WTC11 (cell line): ENCODE measurements at regions not wholly inside any gene's neighbourhood (a gene's known extent, or its start where the extent isn't known, plus 50 kb on each side); places are given as distances from the start of the nearest gene placed in this dataset.
"Not testable (repeated sequence)": the region's sequence is repeated elsewhere in the genome, so short reads cannot be mapped to it uniquely, and the experiment has no call there.

Experiments
- ELF4 ChIP-seq: sonication (generic); formaldehyde crosslinking; IDR thresholded peaks from 2 replicates; pipeline ENCODE4 v1.8.1; 2022; ENCODE audit warnings: low read depth, mild to moderate bottlenecking, moderate library complexity, missing genetic modification reagents
- FOXK1 ChIP-seq: sonication (generic); formaldehyde crosslinking; IDR thresholded peaks from 2 replicates; pipeline ENCODE4 v1.8.0; 2022; ENCODE audit warnings: mild to moderate bottlenecking, moderate library complexity, missing genetic modification reagents
- HMGA2 ChIP-seq: fragments of 250-450 bp; sonication (Bioruptor Pico); IDR thresholded peaks from 2 replicates; pipeline ENCODE4 v1.4.0; 2021; ENCODE audit warnings: mild to moderate bottlenecking, moderate library complexity
- JAZF1 ChIP-seq: fragments of 250-450 bp; sonication (Bioruptor Pico); IDR thresholded peaks from 2 replicates; pipeline ENCODE4 v1.9.0; 2021; ENCODE audit warnings: moderate library complexity, mild to moderate bottlenecking, inconsistent platforms
- NFE2L1 ChIP-seq: sonication (generic); formaldehyde crosslinking; IDR thresholded peaks from 2 replicates; pipeline ENCODE4 v1.8.1; 2023; ENCODE audit warnings: missing genetic modification reagents
- SP1 ChIP-seq: sonication (generic); formaldehyde crosslinking; conservative IDR thresholded peaks from 2 replicates; pipeline ENCODE4 v1.8.1; 2022; ENCODE audit warnings: missing genetic modification reagents
- ZNF138 ChIP-seq: sonication (generic); formaldehyde crosslinking; conservative IDR thresholded peaks from 2 replicates; pipeline ENCODE4 v1.8.1; 2022; ENCODE audit warnings: mild to moderate bottlenecking, moderate library complexity, missing genetic modification reagents
- ZNF263 ChIP-seq: sonication (generic); formaldehyde crosslinking; IDR thresholded peaks from 2 replicates; pipeline ENCODE4 v1.8.1; 2022; ENCODE audit warnings: low read depth, mild to moderate bottlenecking, moderate library complexity, missing genetic modification reagents
- TF ChIP-seq, protein P1 (sequence below): fragments of 200-600 bp; IDR thresholded peaks from 2 replicates; pipeline ENCODE4 v1.8.0; 2022; ENCODE audit warnings: antibody characterized with exemption
- TF ChIP-seq, protein P2 (sequence below): sonication (generic); formaldehyde crosslinking; IDR thresholded peaks from 2 replicates; pipeline ENCODE4 v1.8.0; 2023; ENCODE audit warnings: missing genetic modification reagents, mild to moderate bottlenecking, borderline replicate concordance
- TF ChIP-seq, protein P3 (sequence below): sonication (generic); formaldehyde crosslinking; IDR thresholded peaks from 2 replicates; pipeline ENCODE4 v1.8.1; 2022; ENCODE audit warnings: mild to moderate bottlenecking, missing genetic modification reagents, moderate library complexity, borderline replicate concordance
- TF ChIP-seq, protein P4 (sequence below): sonication (generic); formaldehyde crosslinking; conservative IDR thresholded peaks from 2 replicates; pipeline ENCODE4 v1.8.1; 2022; ENCODE audit warnings: mild to moderate bottlenecking, missing genetic modification reagents
- TF ChIP-seq, protein P5 (sequence below): sonication (generic); formaldehyde crosslinking; IDR thresholded peaks from 2 replicates; pipeline ENCODE4 v1.8.0; 2022; ENCODE audit warnings: mild to moderate bottlenecking, missing genetic modification reagents
- TF ChIP-seq, protein P6 (sequence below): fragments of 250-450 bp; sonication (Bioruptor Pico); IDR thresholded peaks from 2 replicates; pipeline ENCODE4 v1.9.0; 2021; ENCODE audit warnings: moderate library complexity, mild to moderate bottlenecking, inconsistent platforms, borderline replicate concordance

DNA sequence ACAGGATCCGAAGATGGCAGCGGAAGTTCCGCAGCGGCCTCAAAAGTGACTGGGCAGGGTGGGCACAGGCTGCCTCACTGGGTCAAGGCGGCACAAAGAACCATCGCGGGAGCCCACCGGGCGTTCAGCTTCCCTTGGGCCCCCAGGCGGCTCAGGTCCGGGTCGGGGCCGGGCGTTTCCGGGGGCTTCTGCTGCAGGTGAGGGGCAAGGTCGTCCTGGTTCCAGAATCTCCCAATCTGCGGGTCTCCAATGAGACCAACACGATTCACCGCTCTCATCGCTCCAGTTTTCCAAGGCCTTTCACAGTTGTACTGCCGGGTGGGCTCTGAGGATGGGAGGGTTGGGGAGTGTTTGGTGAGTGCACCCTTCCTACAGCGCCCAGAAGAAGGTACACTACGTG is 165.0 kb upstream of the NOTCH2NLA start:
- TF ChIP-seq HMGA2 (CRISPR knock-in tag); JAZF1; ELF4; NFE2L1; FOXK1 (CRISPR knock-in tag); ZNF263 (CRISPR knock-in tag); SP1; ZNF138 (CRISPR knock-in tag): not testable (repeated sequence)
- TF ChIP-seq, protein P1, sequence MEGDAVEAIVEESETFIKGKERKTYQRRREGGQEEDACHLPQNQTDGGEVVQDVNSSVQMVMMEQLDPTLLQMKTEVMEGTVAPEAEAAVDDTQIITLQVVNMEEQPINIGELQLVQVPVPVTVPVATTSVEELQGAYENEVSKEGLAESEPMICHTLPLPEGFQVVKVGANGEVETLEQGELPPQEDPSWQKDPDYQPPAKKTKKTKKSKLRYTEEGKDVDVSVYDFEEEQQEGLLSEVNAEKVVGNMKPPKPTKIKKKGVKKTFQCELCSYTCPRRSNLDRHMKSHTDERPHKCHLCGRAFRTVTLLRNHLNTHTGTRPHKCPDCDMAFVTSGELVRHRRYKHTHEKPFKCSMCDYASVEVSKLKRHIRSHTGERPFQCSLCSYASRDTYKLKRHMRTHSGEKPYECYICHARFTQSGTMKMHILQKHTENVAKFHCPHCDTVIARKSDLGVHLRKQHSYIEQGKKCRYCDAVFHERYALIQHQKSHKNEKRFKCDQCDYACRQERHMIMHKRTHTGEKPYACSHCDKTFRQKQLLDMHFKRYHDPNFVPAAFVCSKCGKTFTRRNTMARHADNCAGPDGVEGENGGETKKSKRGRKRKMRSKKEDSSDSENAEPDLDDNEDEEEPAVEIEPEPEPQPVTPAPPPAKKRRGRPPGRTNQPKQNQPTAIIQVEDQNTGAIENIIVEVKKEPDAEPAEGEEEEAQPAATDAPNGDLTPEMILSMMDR, result not testable (repeated sequence)
- TF ChIP-seq, protein P2, sequence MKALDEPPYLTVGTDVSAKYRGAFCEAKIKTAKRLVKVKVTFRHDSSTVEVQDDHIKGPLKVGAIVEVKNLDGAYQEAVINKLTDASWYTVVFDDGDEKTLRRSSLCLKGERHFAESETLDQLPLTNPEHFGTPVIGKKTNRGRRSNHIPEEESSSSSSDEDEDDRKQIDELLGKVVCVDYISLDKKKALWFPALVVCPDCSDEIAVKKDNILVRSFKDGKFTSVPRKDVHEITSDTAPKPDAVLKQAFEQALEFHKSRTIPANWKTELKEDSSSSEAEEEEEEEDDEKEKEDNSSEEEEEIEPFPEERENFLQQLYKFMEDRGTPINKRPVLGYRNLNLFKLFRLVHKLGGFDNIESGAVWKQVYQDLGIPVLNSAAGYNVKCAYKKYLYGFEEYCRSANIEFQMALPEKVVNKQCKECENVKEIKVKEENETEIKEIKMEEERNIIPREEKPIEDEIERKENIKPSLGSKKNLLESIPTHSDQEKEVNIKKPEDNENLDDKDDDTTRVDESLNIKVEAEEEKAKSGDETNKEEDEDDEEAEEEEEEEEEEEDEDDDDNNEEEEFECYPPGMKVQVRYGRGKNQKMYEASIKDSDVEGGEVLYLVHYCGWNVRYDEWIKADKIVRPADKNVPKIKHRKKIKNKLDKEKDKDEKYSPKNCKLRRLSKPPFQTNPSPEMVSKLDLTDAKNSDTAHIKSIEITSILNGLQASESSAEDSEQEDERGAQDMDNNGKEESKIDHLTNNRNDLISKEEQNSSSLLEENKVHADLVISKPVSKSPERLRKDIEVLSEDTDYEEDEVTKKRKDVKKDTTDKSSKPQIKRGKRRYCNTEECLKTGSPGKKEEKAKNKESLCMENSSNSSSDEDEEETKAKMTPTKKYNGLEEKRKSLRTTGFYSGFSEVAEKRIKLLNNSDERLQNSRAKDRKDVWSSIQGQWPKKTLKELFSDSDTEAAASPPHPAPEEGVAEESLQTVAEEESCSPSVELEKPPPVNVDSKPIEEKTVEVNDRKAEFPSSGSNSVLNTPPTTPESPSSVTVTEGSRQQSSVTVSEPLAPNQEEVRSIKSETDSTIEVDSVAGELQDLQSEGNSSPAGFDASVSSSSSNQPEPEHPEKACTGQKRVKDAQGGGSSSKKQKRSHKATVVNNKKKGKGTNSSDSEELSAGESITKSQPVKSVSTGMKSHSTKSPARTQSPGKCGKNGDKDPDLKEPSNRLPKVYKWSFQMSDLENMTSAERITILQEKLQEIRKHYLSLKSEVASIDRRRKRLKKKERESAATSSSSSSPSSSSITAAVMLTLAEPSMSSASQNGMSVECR, result not testable (repeated sequence)
- TF ChIP-seq, protein P3, sequence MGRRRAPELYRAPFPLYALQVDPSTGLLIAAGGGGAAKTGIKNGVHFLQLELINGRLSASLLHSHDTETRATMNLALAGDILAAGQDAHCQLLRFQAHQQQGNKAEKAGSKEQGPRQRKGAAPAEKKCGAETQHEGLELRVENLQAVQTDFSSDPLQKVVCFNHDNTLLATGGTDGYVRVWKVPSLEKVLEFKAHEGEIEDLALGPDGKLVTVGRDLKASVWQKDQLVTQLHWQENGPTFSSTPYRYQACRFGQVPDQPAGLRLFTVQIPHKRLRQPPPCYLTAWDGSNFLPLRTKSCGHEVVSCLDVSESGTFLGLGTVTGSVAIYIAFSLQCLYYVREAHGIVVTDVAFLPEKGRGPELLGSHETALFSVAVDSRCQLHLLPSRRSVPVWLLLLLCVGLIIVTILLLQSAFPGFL (CRISPR knock-in tag), result not testable (repeated sequence)
- TF ChIP-seq, protein P4, sequence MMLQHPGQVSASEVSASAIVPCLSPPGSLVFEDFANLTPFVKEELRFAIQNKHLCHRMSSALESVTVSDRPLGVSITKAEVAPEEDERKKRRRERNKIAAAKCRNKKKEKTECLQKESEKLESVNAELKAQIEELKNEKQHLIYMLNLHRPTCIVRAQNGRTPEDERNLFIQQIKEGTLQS (CRISPR knock-in tag), result not testable (repeated sequence)
- TF ChIP-seq, protein P5, sequence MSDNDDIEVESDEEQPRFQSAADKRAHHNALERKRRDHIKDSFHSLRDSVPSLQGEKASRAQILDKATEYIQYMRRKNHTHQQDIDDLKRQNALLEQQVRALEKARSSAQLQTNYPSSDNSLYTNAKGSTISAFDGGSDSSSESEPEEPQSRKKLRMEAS (CRISPR knock-in tag), result not testable (repeated sequence)
- TF ChIP-seq, protein P6, sequence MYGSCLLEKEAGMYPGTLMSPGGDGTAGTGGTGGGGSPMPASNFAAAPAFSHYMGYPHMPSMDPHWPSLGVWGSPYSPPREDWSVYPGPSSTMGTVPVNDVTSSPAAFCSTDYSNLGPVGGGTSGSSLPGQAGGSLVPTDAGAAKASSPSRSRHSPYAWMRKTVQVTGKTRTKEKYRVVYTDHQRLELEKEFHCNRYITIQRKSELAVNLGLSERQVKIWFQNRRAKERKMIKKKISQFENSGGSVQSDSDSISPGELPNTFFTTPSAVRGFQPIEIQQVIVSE (CRISPR knock-in tag), result not testable (repeated sequence)
